Osteoblast (primary cell): ENCODE measurements at regions not wholly inside any gene's neighbourhood (a gene's known extent, or its start where the extent isn't known, plus 50 kb on each side); places are given as distances from the start of the nearest gene placed in this dataset.
"Not testable (repeated sequence)": the region's sequence is repeated elsewhere in the genome, so short reads cannot be mapped to it uniquely, and the experiment has no call there.

Experiments
- DNase-seq: peaks from one replicate; pipeline ENCODE4 v3.0.0; 2011; ENCODE audit warnings: low spot score, mixed read lengths; ENCODE audit not compliant: insufficient read length; ENCODE audit errors: missing footprints
- H2AFZ ChIP-seq: 2 replicates; pipeline ENCODE4 v1.6.0; 2011; ENCODE audit warnings: mild to moderate bottlenecking, low read length
- H3K27ac ChIP-seq: 2 replicates; pipeline ENCODE4 v1.5.1; 2011; ENCODE audit warnings: mild to moderate bottlenecking, low read depth, low read length, moderate library complexity
- H3K27me3 ChIP-seq: 2 replicates; pipeline ENCODE4 v1.6.0; 2012; ENCODE audit warnings: mild to moderate bottlenecking, control low read depth, inconsistent platforms, low read length, moderate library complexity; ENCODE audit not compliant: insufficient read depth
- H3K36me3 ChIP-seq: 2 replicates; pipeline ENCODE4 v1.5.1; 2011; ENCODE audit warnings: mild to moderate bottlenecking, low read length, control low read depth, moderate library complexity; ENCODE audit not compliant: insufficient read depth
- H3K4me1 ChIP-seq: 2 replicates; pipeline ENCODE4 v1.5.1; 2011; ENCODE audit warnings: mild to moderate bottlenecking, low read length, control low read depth, moderate library complexity; ENCODE audit not compliant: insufficient read depth
- H3K4me2 ChIP-seq: 2 replicates; pipeline ENCODE4 v1.6.0; 2011; ENCODE audit warnings: mild to moderate bottlenecking, low read length; ENCODE audit not compliant: insufficient read depth
- H3K4me3 ChIP-seq: fragments of 200-600 bp; sonication (generic); 3 replicates; pipeline ENCODE4 v1.5.1; 2012; ENCODE audit warnings: mild to moderate bottlenecking, low read length, inconsistent platforms; ENCODE audit not compliant: insufficient read depth
- H3K79me2 ChIP-seq: 2 replicates; pipeline ENCODE4 v1.6.0; 2012; ENCODE audit warnings: mild to moderate bottlenecking, low read length, control low read depth, inconsistent platforms; ENCODE audit not compliant: insufficient read depth
- H3K9me3 ChIP-seq: 2 replicates; pipeline ENCODE4 v1.5.1; 2011; ENCODE audit warnings: low read depth, low read length, control low read depth
- H4K20me1 ChIP-seq: 2 replicates; pipeline ENCODE4 v1.6.0; 2012; ENCODE audit warnings: mild to moderate bottlenecking, low read length, control low read depth; ENCODE audit not compliant: insufficient read depth
- CTCF ChIP-seq: IDR thresholded peaks from 2 replicates; pipeline ENCODE4 v1.5.1; 2011; ENCODE audit warnings: mild to moderate bottlenecking, low read depth, low read length, moderate library complexity; ENCODE audit errors: extremely low read depth

GRCh38 chr5:52013523-52013922, 630.3 kb downstream of the ISL1 start:
- no peak for TF ChIP-seq CTCF
- no peak overlapping the region for H3K4me2 ChIP-seq
- H3K79me2 ChIP-seq = no peaks in the 10 kb centered on the region
- no peak for DNase-seq
- no peaks in the 10 kb centered on the region for H3K4me1 ChIP-seq
- no peak overlapping the region for H3K4me3 ChIP-seq
- H3K36me3 ChIP-seq = no peaks in the 10 kb centered on the region
- H3K27me3 ChIP-seq = no peaks in the 10 kb centered on the region
- H3K9me3 ChIP-seq = peaks cover 3% of the 10 kb centered on the region
- H2AFZ ChIP-seq = no peak overlapping the region
- no peak overlapping the region for H3K27ac ChIP-seq
- no peaks in the 10 kb centered on the region for H4K20me1 ChIP-seq

DNA sequence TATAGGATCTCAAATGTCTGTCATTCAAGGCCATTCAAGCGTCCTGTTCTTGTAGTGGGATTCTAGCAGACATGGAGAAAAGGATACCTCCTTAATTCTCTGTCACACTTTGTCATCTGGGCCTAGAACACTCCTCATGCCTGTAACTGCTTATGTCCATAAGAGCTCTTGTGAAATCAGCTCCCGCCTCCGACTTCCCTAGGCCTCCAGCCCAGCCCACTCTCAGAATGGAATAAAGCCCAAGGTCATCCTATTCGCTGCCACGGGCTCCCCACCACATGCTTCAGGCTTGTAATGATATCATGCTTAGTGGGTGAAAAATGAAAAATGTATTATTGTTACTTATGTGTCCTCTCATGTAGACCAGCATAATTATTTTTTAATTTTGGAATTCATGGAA, 632.5 kb downstream of the ISL1 start:
- no peak overlapping the region for H3K27ac ChIP-seq
- DNase-seq = no peak
- no peak for TF ChIP-seq CTCF
- H2AFZ ChIP-seq = no peak overlapping the region
- H3K4me1 ChIP-seq = no peaks in the 10 kb centered on the region
- H3K79me2 ChIP-seq = no peaks in the 10 kb centered on the region
- no peak overlapping the region for H3K4me2 ChIP-seq
- H4K20me1 ChIP-seq = no peaks in the 10 kb centered on the region
- H3K9me3 ChIP-seq = peaks cover 3% of the 10 kb centered on the region
- H3K4me3 ChIP-seq = no peak overlapping the region
- no peaks in the 10 kb centered on the region for H3K27me3 ChIP-seq
- H3K36me3 ChIP-seq = no peaks in the 10 kb centered on the region

DNA sequence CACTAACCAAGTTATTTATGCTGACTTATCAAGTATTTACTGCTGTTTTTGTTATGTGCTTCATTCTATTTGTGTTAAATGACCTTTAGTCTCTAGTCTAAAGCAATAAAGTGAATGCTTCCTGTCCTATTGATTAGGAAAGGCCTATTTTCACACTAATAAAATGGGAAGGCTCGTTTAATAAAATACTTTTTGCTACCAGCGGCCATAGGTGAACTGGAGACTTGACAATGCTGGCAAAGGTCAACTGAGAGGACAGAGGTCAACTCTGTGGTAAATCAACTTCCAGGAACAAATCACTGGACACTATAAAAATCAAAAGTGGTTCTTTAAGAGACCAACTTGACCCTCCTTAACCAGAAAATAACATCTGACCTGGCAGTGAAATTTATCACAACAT, 634.3 kb downstream of the ISL1 start:
- TF ChIP-seq CTCF = no peak
- H3K4me1 ChIP-seq = no peaks in the 10 kb centered on the region
- H3K9me3 ChIP-seq = peaks cover 3% of the 10 kb centered on the region
- H3K27ac ChIP-seq = no peak overlapping the region
- no peaks in the 10 kb centered on the region for H3K79me2 ChIP-seq
- no peak overlapping the region for H3K4me2 ChIP-seq
- H2AFZ ChIP-seq = no peak overlapping the region
- no peaks in the 10 kb centered on the region for H3K27me3 ChIP-seq
- no peak overlapping the region for H3K4me3 ChIP-seq
- DNase-seq = no peak
- no peaks in the 10 kb centered on the region for H4K20me1 ChIP-seq
- no peaks in the 10 kb centered on the region for H3K36me3 ChIP-seq

- no peak for TF ChIP-seq CTCF
- no peak for DNase-seq
- no peak overlapping the region for H3K4me2 ChIP-seq
These were observed 641.1 kb downstream of the ISL1 start for GRCh38 chr5:52024359-52024758.

DNA sequence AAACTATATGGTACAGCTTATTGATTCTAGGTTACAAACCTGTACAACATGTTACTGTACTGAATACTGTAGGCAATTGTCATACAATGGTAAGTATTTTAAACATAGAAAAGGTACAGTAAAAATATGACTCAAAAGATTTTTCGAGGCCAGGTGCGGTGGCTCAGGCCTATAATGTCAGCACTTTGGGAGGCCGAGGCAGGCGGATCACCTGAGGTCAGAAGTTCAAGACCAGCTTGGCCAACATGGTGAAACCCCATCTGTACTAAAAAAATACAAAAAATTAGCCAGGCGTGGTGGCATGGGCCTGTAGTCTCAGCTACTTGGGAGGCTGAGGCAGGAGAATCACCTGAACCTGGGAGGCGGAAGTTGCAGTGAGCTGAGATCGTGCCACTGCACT, 646.6 kb downstream of the ISL1 start:
- H3K9me3 ChIP-seq, H3K79me2 ChIP-seq, H3K4me1 ChIP-seq, DNase-seq, H3K27me3 ChIP-seq, H3K4me3 ChIP-seq, H3K27ac ChIP-seq, H3K36me3 ChIP-seq, H4K20me1 ChIP-seq, H3K4me2 ChIP-seq, H2AFZ ChIP-seq: not testable (repeated sequence)

More at GRCh38 chr5:52024359-52024758, 641.1 kb downstream of the ISL1 start:
- Histone ChIP-seq H3K79me2 (no peaks in the 10 kb centered on the region), H3K9me3 (peaks cover 2% of the 10 kb centered on the region), H2AFZ (no peak overlapping the region), H4K20me1 (no peaks in the 10 kb centered on the region), H3K27ac (no peak overlapping the region), H3K36me3 (no peaks in the 10 kb centered on the region), H3K27me3 (no peaks in the 10 kb centered on the region), H3K4me1 (no peaks in the 10 kb centered on the region), H3K4me3 (no peak overlapping the region)
